Adrenal gland (tissue), 5 donors: ENCODE measurements at regions not wholly inside any gene's neighbourhood (a gene's known extent, or its start where the extent isn't known, plus 50 kb on each side); places are given as distances from the start of the nearest gene placed in this dataset.

Source experiments
- POLR2A ChIP-seq, 2 donors: fragments of 450-650 bp; IDR thresholded peaks; one replicate each; pipeline ENCODE4 v1.6.1; 2017; ENCODE audit warnings: antibody characterized with exemption in 2 of 2, mild to moderate bottlenecking in 2 of 2, moderate library complexity in 1 of 2
- TF ChIP-seq, protein P1 (sequence below), 6 experiments: fragments of 450-650 bp in 4 of 6; fragments of 200-600 bp in 2 of 6; sonication (generic) in 1 of 6; IDR thresholded peaks; 1 replicate in 5 of 6; 2 replicates in 1 of 6; pipeline versions ENCODE4 v1.5.1 to v1.8.0; 2016 to 2021; ENCODE audit warnings: antibody characterized with exemption in 6 of 6, mild to moderate bottlenecking in 2 of 6, moderate library complexity in 1 of 6
- donor health status: DM: no; HTN: no; CAD: no.

- TF ChIP-seq, protein P1, sequence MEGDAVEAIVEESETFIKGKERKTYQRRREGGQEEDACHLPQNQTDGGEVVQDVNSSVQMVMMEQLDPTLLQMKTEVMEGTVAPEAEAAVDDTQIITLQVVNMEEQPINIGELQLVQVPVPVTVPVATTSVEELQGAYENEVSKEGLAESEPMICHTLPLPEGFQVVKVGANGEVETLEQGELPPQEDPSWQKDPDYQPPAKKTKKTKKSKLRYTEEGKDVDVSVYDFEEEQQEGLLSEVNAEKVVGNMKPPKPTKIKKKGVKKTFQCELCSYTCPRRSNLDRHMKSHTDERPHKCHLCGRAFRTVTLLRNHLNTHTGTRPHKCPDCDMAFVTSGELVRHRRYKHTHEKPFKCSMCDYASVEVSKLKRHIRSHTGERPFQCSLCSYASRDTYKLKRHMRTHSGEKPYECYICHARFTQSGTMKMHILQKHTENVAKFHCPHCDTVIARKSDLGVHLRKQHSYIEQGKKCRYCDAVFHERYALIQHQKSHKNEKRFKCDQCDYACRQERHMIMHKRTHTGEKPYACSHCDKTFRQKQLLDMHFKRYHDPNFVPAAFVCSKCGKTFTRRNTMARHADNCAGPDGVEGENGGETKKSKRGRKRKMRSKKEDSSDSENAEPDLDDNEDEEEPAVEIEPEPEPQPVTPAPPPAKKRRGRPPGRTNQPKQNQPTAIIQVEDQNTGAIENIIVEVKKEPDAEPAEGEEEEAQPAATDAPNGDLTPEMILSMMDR (IDR thresholded peaks at IDR 0.05), result no peak
- no peak for TF ChIP-seq POLR2A (IDR thresholded peaks at IDR 0.05)
These were observed 165.5 kb downstream of the FBLN2 start for GRCh38 chr3:13714251-13714916.
